ENCODE measurements at regions not wholly inside any gene's neighbourhood (a gene's known extent, or its start where the extent isn't known, plus 50 kb on each side); places are given as distances from the start of the nearest gene placed in this dataset.

GRCh38 chr16:25433388-25433787 lies 175.7 kb upstream of the ZKSCAN2 start:
- Mint-ChIP-seq H3K4me3 (no peak overlapping the region), H3K9me3 (peaks cover 3% of the 10 kb centered on the region), H3K36me3 (0 out of 2 replicates have a peak, but pooled peaks cover 3% of the 10 kb centered on the region), H3K27ac (no peak overlapping the region; the same call in 1 of the 2 replicates), H3K27me3 (ENCODE audit: low read depth) (no peaks in the 10 kb centered on the region), H3K4me1 (peaks cover 7% of the 10 kb centered on the region; the same call in 1 of the 2 replicates)
- no peak for TF ChIP-seq USF2 (CRISPR knock-in tag; IDR thresholded peaks at IDR 0.05)
- TF ChIP-seq, protein P1, sequence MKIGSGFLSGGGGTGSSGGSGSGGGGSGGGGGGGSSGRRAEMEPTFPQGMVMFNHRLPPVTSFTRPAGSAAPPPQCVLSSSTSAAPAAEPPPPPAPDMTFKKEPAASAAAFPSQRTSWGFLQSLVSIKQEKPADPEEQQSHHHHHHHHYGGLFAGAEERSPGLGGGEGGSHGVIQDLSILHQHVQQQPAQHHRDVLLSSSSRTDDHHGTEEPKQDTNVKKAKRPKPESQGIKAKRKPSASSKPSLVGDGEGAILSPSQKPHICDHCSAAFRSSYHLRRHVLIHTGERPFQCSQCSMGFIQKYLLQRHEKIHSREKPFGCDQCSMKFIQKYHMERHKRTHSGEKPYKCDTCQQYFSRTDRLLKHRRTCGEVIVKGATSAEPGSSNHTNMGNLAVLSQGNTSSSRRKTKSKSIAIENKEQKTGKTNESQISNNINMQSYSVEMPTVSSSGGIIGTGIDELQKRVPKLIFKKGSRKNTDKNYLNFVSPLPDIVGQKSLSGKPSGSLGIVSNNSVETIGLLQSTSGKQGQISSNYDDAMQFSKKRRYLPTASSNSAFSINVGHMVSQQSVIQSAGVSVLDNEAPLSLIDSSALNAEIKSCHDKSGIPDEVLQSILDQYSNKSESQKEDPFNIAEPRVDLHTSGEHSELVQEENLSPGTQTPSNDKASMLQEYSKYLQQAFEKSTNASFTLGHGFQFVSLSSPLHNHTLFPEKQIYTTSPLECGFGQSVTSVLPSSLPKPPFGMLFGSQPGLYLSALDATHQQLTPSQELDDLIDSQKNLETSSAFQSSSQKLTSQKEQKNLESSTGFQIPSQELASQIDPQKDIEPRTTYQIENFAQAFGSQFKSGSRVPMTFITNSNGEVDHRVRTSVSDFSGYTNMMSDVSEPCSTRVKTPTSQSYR (CRISPR knock-in tag; IDR thresholded peaks at IDR 0.05): no peak
- ChIA-PET CTCF (no interaction called here), POLR2A (no interaction called here)
- ATAC-seq (no peak), DNase-seq (ENCODE audit: low spot score) (no peak)

DNA sequence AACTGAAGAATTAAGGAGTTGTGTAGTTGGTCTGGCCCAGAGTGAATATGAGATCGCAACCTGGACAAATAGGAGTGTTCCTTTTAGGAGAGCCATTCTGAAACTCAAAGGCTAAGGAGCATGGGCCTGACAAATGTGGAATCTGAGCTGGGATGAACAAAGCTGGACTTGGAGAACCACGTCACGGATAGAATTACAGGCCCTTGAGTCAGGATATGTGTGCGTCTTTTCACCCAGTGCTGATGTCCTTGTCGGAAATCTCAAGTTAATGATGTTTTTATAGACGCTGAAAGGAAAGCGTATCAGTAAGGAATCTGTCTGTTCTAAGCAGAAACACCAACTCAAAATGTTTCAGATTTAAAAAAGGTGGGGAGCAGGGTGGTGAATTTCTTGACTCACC lies 173.8 kb upstream of the ZKSCAN2 start:
- peaks cover 5% of the 10 kb centered on the region; the same call in 1 of the 2 replicates for H3K4me1 Mint-ChIP-seq
- no peaks in the 10 kb centered on the region for H3K27me3 Mint-ChIP-seq (ENCODE audit: low read depth)
- H3K36me3 Mint-ChIP-seq: 0 out of 2 replicates have a peak, but pooled peaks cover 7% of the 10 kb centered on the region
- TF ChIP-seq, protein P2, sequence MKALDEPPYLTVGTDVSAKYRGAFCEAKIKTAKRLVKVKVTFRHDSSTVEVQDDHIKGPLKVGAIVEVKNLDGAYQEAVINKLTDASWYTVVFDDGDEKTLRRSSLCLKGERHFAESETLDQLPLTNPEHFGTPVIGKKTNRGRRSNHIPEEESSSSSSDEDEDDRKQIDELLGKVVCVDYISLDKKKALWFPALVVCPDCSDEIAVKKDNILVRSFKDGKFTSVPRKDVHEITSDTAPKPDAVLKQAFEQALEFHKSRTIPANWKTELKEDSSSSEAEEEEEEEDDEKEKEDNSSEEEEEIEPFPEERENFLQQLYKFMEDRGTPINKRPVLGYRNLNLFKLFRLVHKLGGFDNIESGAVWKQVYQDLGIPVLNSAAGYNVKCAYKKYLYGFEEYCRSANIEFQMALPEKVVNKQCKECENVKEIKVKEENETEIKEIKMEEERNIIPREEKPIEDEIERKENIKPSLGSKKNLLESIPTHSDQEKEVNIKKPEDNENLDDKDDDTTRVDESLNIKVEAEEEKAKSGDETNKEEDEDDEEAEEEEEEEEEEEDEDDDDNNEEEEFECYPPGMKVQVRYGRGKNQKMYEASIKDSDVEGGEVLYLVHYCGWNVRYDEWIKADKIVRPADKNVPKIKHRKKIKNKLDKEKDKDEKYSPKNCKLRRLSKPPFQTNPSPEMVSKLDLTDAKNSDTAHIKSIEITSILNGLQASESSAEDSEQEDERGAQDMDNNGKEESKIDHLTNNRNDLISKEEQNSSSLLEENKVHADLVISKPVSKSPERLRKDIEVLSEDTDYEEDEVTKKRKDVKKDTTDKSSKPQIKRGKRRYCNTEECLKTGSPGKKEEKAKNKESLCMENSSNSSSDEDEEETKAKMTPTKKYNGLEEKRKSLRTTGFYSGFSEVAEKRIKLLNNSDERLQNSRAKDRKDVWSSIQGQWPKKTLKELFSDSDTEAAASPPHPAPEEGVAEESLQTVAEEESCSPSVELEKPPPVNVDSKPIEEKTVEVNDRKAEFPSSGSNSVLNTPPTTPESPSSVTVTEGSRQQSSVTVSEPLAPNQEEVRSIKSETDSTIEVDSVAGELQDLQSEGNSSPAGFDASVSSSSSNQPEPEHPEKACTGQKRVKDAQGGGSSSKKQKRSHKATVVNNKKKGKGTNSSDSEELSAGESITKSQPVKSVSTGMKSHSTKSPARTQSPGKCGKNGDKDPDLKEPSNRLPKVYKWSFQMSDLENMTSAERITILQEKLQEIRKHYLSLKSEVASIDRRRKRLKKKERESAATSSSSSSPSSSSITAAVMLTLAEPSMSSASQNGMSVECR (CRISPR knock-in tag; IDR thresholded peaks at IDR 0.05; ENCODE audit: borderline replicate concordance): no peak
- TF ChIP-seq, protein P3, sequence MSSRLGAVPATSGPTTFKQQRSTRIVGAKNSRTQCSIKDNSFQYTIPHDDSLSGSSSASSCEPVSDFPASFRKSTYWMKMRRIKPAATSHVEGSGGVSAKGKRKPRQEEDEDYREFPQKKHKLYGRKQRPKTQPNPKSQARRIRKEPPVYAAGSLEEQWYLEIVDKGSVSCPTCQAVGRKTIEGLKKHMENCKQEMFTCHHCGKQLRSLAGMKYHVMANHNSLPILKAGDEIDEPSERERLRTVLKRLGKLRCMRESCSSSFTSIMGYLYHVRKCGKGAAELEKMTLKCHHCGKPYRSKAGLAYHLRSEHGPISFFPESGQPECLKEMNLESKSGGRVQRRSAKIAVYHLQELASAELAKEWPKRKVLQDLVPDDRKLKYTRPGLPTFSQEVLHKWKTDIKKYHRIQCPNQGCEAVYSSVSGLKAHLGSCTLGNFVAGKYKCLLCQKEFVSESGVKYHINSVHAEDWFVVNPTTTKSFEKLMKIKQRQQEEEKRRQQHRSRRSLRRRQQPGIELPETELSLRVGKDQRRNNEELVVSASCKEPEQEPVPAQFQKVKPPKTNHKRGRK (CRISPR knock-in tag; IDR thresholded peaks at IDR 0.05; ENCODE audit: borderline replicate concordance): no peak
- TF ChIP-seq HMGA2 (CRISPR knock-in tag; IDR thresholded peaks at IDR 0.05) (no peak), NR2C2 (CRISPR knock-in tag; IDR thresholded peaks at IDR 0.05) (no peak), ZNF671 (CRISPR knock-in tag; IDR thresholded peaks at IDR 0.05) (no peak), GABPB1 (CRISPR knock-in tag; IDR thresholded peaks at IDR 0.05) (no peak), GRHL2 (CRISPR knock-in tag; IDR thresholded peaks at IDR 0.05; ENCODE audit: insufficient replicate concordance, severe bottlenecking) (no peak), ZNF232 (CRISPR knock-in tag; IDR thresholded peaks at IDR 0.05) (no peak), USF2 (CRISPR knock-in tag; IDR thresholded peaks at IDR 0.05) (no peak), ZNF317 (CRISPR knock-in tag; IDR thresholded peaks at IDR 0.05; ENCODE audit: borderline replicate concordance, low read depth) (no peak), SMAD4 (CRISPR knock-in tag; IDR thresholded peaks at IDR 0.05) (no peak), ZNF138 (CRISPR knock-in tag; conservative IDR thresholded peaks at IDR 0.05) (no peak), KAT7 (CRISPR knock-in tag; IDR thresholded peaks at IDR 0.05; ENCODE audit: borderline replicate concordance) (no peak), RORB (CRISPR knock-in tag; IDR thresholded peaks at IDR 0.05) (no peak), USF1 (CRISPR knock-in tag; IDR thresholded peaks at IDR 0.05) (no peak), JUN (CRISPR knock-in tag; IDR thresholded peaks at IDR 0.05) (no peak), ZNF121 (CRISPR knock-in tag; IDR thresholded peaks at IDR 0.05) (no peak)
- TF ChIP-seq, protein P4, sequence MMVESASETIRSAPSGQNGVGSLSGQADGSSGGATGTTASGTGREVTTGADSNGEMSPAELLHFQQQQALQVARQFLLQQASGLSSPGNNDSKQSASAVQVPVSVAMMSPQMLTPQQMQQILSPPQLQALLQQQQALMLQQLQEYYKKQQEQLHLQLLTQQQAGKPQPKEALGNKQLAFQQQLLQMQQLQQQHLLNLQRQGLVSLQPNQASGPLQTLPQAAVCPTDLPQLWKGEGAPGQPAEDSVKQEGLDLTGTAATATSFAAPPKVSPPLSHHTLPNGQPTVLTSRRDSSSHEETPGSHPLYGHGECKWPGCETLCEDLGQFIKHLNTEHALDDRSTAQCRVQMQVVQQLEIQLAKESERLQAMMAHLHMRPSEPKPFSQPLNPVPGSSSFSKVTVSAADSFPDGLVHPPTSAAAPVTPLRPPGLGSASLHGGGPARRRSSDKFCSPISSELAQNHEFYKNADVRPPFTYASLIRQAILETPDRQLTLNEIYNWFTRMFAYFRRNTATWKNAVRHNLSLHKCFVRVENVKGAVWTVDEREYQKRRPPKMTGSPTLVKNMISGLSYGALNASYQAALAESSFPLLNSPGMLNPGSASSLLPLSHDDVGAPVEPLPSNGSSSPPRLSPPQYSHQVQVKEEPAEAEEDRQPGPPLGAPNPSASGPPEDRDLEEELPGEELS (CRISPR knock-in tag; IDR thresholded peaks at IDR 0.05): no peak
- CTCF ChIA-PET: no interaction called here
- H3K4me3 Mint-ChIP-seq: no peak overlapping the region
- DNase-seq (ENCODE audit: low spot score) (no peak), ATAC-seq (no peak)
- POLR2A ChIA-PET: no interaction called here
- no peak overlapping the region for H3K27ac Mint-ChIP-seq
- peaks cover 18% of the 10 kb centered on the region for H3K9me3 Mint-ChIP-seq

All from WTC11 (cell line).